Erythroblast (primary cell): ENCODE measurements at regions not wholly inside any gene's neighbourhood (a gene's known extent, or its start where the extent isn't known, plus 50 kb on each side); places are given as distances from the start of the nearest gene placed in this dataset.

Experiments
- DNase-seq, 2 experiments: peaks; one replicate each; lab custom pipeline; 2025; lab: John Stamatoyannopoulos, UW
- GATA1 ChIP-seq: IDR thresholded peaks from 2 replicates; pipeline ENCODE4 v1.6.1; 2011; ENCODE audit warnings: low read depth, mild to moderate bottlenecking, control low read depth, low read length, moderate library complexity
- POLR2A ChIP-seq: IDR thresholded peaks from 2 replicates; pipeline ENCODE4 v1.6.1; 2011; ENCODE audit warnings: mild to moderate bottlenecking, low read length

GRCh38 chr5:175363300-175363699, 80.7 kb downstream of the DRD1 start:
- TF ChIP-seq GATA1, result no peak
- TF ChIP-seq POLR2A, result no peak
- DNase-seq, result no peak

- DNase-seq, result no peak
- TF ChIP-seq POLR2A (no peak), GATA1 (no peak)
Measured at GRCh38 chr5:175357995-175358394, 86.0 kb downstream of the DRD1 start.

GRCh38 chr5:175356428-175356827, 87.6 kb downstream of the DRD1 start:
- TF ChIP-seq POLR2A (no peak), GATA1 (no peak)
- DNase-seq, result no peak

DNA sequence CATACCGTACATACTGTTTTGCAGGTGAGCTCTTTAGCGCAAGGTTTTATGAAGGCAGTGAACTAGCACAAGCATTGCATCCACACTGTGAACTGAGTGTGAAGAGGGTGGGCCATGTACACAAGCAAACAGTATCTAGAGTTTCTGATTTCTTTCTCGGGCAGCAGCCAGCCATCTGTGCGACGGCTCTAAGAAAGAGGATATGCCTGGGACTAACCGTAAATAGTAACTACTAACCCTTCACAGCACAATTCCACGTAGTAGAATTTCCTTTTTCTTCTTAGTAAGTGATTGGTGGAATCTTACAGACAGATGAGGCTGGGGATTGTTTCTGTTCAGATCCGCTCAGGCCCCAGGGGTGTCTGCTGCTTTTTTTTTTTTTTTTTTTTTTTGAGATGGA, 89.0 kb downstream of the DRD1 start:
- no peak for TF ChIP-seq POLR2A
- no peak for TF ChIP-seq GATA1
- no peak for DNase-seq

GRCh38 chr5:175353926-175354325, 90.1 kb downstream of the DRD1 start:
- TF ChIP-seq POLR2A (no peak), GATA1 (no peak)
- no peak for DNase-seq

DNA sequence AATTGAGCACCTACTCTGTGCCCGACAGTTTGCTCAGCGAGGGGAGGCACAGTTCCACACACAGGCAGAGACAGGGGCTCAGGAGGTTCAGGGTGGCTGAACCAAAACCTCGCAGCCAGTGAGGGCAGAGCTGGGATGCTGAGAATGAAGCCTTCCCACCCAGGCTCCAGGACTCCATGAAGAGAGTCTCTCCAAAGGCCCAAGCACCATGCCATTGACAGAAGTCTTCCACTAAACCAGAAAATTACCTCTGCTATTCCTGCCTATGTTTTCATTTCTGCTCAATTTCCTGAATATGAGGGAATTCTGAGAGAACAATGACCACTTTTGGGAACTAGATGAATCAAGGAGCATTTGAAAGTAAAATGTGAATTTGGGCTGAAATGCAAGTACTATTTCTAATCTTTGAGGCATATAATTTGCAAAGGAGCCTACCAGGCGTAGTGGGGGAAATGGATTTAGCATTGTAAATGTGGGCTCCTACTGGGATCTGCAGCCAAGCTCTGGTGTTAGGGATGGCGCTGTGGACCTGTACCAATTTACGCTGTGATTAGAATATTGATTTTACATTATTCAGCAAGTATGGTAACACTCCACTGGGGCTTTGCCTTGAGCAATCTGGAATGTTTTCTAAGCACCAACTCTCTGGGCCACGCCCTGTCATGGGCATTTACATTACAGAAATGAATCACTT, 91.9 kb downstream of the DRD1 start:
- no peak for DNase-seq
- TF ChIP-seq POLR2A (no peak), GATA1 (no peak)

DNA sequence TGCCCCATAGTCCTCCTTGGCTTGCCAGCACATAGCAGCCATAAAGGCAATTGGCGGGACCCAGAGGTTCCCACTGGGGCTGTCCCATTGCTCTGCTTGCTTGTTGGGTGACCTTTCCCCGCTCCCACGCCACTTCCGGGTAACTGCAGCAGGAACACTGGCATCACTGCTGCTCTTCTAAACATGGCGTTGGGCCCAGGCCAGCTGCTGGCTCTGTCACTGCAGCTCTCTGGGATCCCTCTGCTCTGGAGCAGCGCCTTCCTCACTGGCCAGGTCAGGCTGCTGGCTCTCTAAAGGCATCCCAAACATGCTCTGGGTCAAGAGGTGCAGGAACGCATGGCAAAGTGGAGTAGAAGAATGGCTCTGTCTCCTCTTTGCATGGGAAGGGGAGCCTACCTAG, 92.9 kb downstream of the DRD1 start:
- TF ChIP-seq POLR2A (no peak), GATA1 (no peak)
- no peak for DNase-seq

DNA sequence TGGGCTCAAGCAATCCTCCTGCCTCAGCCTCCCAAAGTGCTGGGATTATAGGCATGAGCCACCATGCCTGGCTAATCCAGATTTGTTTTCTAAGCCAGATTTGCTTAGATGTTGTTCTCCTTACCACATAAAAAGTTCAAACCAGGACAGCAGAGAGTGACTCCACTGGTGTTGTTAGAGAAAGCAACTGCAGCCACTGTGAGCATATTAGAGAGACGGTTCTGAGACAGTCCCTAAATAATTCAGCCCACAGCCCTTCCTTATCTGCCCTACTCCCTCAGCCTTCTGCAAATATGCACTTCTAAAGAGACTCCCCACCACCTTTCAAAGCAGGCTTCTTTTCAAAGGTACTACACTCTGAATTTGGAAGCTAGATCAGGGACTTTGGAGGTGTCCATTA, 96.1 kb downstream of the DRD1 start:
- TF ChIP-seq POLR2A (no peak), GATA1 (no peak)
- no peak for DNase-seq

DNA sequence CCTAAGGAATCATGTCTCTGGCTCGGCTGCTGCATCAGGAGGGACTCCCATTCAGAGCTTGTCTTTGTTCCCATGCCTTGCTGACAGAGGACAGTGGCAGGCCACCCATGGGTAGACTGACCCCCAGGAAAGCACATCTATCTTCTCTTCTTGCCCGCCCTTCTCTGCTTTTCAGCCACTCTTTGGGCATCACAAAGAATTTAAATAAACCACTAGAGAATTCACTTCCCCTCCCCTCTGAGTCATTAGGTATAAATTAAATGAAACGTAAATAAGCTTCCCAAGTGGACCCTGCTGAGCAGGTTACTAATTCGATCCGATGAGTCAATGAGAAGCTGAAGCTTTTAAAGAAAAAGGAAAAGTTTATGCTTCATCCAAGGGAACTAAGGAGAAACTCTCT, 97.0 kb downstream of the DRD1 start:
- TF ChIP-seq GATA1, result no peak
- no peak for TF ChIP-seq POLR2A
- no peak for DNase-seq

- DNase-seq, result no peak
- TF ChIP-seq POLR2A, result no peak
- TF ChIP-seq GATA1, result no peak
Measured at GRCh38 chr5:175344331-175345195, 99.4 kb downstream of the DRD1 start.

DNA sequence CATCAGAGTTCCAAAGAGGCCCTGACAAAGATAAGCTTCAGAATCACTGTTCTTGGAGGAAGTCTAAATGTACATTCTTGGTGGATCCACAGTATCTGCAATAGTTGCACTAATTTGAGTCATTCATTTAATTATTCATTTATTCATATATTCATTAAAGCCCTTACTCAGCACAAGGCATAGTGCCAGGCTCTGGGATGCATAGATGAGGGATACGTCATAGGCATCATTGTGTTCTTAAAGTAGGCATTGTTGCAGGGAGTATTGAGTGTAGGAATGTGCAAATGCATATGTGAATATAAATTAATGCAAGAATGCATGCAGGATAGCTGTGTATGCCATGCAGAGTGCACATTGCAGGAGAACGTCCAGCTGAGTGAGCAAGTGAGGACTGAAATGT, 100.7 kb downstream of the DRD1 start:
- no peak for DNase-seq
- no peak for TF ChIP-seq GATA1
- no peak for TF ChIP-seq POLR2A

DNA sequence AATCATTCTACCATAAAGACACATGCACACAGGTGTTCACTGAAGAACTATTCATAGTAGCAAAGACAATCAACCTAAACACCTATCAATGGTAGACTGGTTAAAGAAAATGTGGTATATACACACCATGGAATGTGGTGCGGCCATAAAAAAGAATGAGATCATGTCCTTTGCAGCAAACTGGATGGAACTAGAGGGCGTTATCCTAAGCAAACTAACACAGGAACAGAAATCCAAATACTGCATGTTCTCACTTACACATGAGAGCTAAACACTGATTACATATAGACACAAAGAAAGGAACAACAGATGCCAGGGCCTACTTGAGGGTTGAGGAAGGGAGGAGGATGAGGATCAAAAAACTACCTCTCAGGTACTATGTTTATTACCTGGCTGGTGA, 103.8 kb downstream of the DRD1 start:
- no peak for DNase-seq
- TF ChIP-seq POLR2A (no peak), GATA1 (no peak)

DNA sequence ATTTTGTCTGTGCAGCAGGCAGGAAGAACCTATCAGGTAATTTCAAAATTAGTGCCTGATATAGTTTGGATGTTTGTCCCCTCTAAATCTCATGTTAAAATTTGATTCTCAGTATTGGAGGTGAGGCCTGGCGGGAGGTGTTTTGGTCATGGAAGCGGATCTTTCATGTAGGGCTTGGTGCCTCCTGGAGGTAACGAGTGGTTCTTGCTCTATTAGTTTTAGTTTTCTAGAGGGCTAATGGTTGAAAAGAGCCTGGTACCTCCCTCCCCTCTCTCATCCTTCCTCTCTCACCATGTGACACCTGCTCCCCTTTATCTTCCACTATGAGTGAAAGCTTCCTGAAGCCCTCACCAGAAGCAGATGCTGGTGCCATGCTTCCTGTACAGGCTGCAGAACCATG, 106.3 kb downstream of the DRD1 start:
- DNase-seq, result no peak
- TF ChIP-seq POLR2A (no peak), GATA1 (no peak)

DNA sequence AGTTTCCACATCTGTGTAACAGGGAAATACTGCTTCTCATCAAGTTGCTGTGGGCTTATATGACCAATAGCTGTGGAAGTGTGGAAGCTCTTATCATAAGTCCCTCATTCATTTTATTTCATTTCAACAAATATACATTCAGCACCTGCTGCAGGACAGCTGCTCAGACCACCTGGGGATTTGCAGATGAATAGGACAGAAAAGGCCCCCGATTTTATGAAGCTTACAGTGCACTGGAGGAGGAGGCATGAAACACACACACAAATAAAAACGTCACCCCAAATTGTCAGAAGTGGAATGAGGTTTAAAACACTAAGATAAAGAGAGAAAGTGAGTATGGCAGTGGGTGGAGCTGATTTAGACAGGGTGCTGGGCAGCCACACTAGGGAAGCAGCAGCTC, 107.2 kb downstream of the DRD1 start:
- TF ChIP-seq GATA1, result no peak
- no peak for TF ChIP-seq POLR2A
- DNase-seq, result no peak
